CD14-positive monocyte (primary cell): ENCODE measurements at regions not wholly inside any gene's neighbourhood (a gene's known extent, or its start where the extent isn't known, plus 50 kb on each side); places are given as distances from the start of the nearest gene placed in this dataset.

Experiments
- DNase-seq, 3 donors: peaks; one replicate each; pipeline ENCODE4 v3.0.0-alpha.2; 2011 to 2022
- H2AFZ ChIP-seq: 2 replicates; pipeline ENCODE4 v1.6.0; 2012; ENCODE audit warnings: mild to moderate bottlenecking, low read depth, low read length, inconsistent platforms; ENCODE audit not compliant: insufficient read depth, poor library complexity, severe bottlenecking
- H3K27ac ChIP-seq, 2 donors: 1 replicate in 1 of 2; 2 replicates in 1 of 2; pipeline ENCODE4 v1.5.1; 2012 to 2013; ENCODE audit warnings: low read length in 2 of 2, control low read depth in 1 of 2, inconsistent platforms in 1 of 2, low read depth in 1 of 2, mild to moderate bottlenecking in 1 of 2
- H3K27me3 ChIP-seq, 2 donors: one replicate each; pipeline versions ENCODE4 v1.6.0 to v1.6.1; 2011 to 2013; ENCODE audit warnings: low read length in 2 of 2; ENCODE audit not compliant: control insufficient read depth in 2 of 2, insufficient read depth in 2 of 2
- H3K36me3 ChIP-seq, 2 donors: replicated peaks in 1 of 2; 1 replicate in 1 of 2; 2 replicates in 1 of 2; pipeline versions ENCODE4 v1.5.1 to v1.6.1; 2012 to 2013; ENCODE audit warnings: low read length in 2 of 2, control low read depth in 1 of 2, inconsistent platforms in 1 of 2, mild to moderate bottlenecking in 1 of 2; ENCODE audit not compliant: insufficient read depth in 2 of 2, control insufficient read depth in 1 of 2
- H3K4me1 ChIP-seq, 2 donors: 1 replicate in 1 of 2; 2 replicates in 1 of 2; pipeline versions ENCODE4 v1.5.1 to v1.6.1; 2012 to 2013; ENCODE audit warnings: low read length in 2 of 2, control low read depth in 1 of 2, inconsistent platforms in 1 of 2, mild to moderate bottlenecking in 1 of 2, moderate library complexity in 1 of 2; ENCODE audit not compliant: insufficient read depth in 2 of 2, control insufficient read depth in 1 of 2
- H3K4me2 ChIP-seq: replicated peaks from 2 replicates; pipeline ENCODE3; 2012; ENCODE audit warnings: low read length, moderate library complexity, mild to moderate bottlenecking; ENCODE audit not compliant: poor library complexity, severe bottlenecking; ENCODE audit errors: extremely low read depth
- H3K4me3 ChIP-seq, 3 experiments: fragments of 200-600 bp in 1 of 3; sonication (generic) in 1 of 3; replicated peaks in 1 of 3; 1 replicate in 2 of 3; 2 replicates in 1 of 3; pipeline ENCODE4 v1.5.1; 2011 to 2013; ENCODE audit warnings: low read length in 3 of 3, mild to moderate bottlenecking in 3 of 3, control low read depth in 2 of 3, low read depth in 2 of 3, inconsistent platforms in 1 of 3, moderate library complexity in 1 of 3
- H3K79me2 ChIP-seq: 2 replicates; pipeline ENCODE4 v1.6.0; 2012; ENCODE audit warnings: mild to moderate bottlenecking, control low read depth, inconsistent platforms, low read length, moderate library complexity; ENCODE audit not compliant: insufficient read depth
- H3K9ac ChIP-seq: 2 replicates; pipeline ENCODE4 v1.6.0; 2017; ENCODE audit warnings: low read length, mild to moderate bottlenecking; ENCODE audit not compliant: insufficient read depth, poor library complexity, severe bottlenecking
- H3K9me3 ChIP-seq, 2 donors: replicated peaks in 1 of 2; 1 replicate in 1 of 2; 2 replicates in 1 of 2; pipeline versions ENCODE4 v1.5.1 to v1.6.1; 2012 to 2013; ENCODE audit warnings: low read length in 2 of 2, control low read depth in 1 of 2; ENCODE audit not compliant: control insufficient read depth in 1 of 2, insufficient read depth in 1 of 2
- H4K20me1 ChIP-seq: 2 replicates; pipeline ENCODE4 v1.6.0; 2012; ENCODE audit warnings: mild to moderate bottlenecking, low read length, control low read depth, moderate library complexity; ENCODE audit not compliant: insufficient read depth
- H3K27ac Mint-ChIP-seq, 7 donors: one replicate each; pipeline ENCODE4 v1.8.0; 2020; ENCODE audit warnings: mild to moderate bottlenecking in 7 of 7, mixed read lengths in 7 of 7, moderate library complexity in 6 of 7, inconsistent platforms in 2 of 7
- H3K27me3 Mint-ChIP-seq, 3 donors: one replicate each; pipeline ENCODE4 v1.8.0; 2021 to 2022; ENCODE audit warnings: low read depth in 3 of 3, mild to moderate bottlenecking in 3 of 3, mixed read lengths in 3 of 3, moderate library complexity in 3 of 3, inconsistent platforms in 1 of 3
- H3K36me3 Mint-ChIP-seq, 2 donors: one replicate each; pipeline ENCODE4 v1.8.0; 2020; ENCODE audit warnings: mixed read lengths in 2 of 2, inconsistent platforms in 1 of 2, mild to moderate bottlenecking in 1 of 2
- H3K4me1 Mint-ChIP-seq: one replicate; pipeline ENCODE4 v1.8.0; 2020; ENCODE audit warnings: mild to moderate bottlenecking, mixed read lengths
- H3K4me3 Mint-ChIP-seq, 2 donors: one replicate each; pipeline ENCODE4 v1.8.0; 2020; ENCODE audit warnings: mild to moderate bottlenecking in 2 of 2, mixed read lengths in 2 of 2, moderate library complexity in 1 of 2
- H3K9me3 Mint-ChIP-seq, 7 donors: one replicate each; pipeline ENCODE4 v1.8.0; 2020 to 2022; ENCODE audit warnings: mixed read lengths in 7 of 7, mild to moderate bottlenecking in 6 of 7, moderate library complexity in 6 of 7, inconsistent platforms in 2 of 7
- CTCF ChIP-seq: fragments of 200-600 bp; IDR thresholded peaks from one replicate; pipeline ENCODE4 v1.8.0; 2022; ENCODE audit warnings: antibody characterized with exemption, mild to moderate bottlenecking
- WGBS: methylation state at CpG from one replicate; pipeline ENCODE4 v1.1.5; 2013; ENCODE audit warnings: missing lambda C conversion rate; ENCODE audit not compliant: insufficient coverage; 5-methylcytosine and 5-hydroxymethylcytosine counted together
- intact Hi-C, 2 donors: fragments of 100-400 bp; cut with micrococcal nuclease; formaldehyde crosslinking; loops; one replicate each; pipeline versions ENCODE4 v1.15.0 to v1.15.1; 2023

GRCh38 chr10:9878383-9878782 lies 1139.3 kb upstream of the CELF2 start:
- Histone ChIP-seq H2AFZ (no peak overlapping the region), H3K27ac (no peak overlapping the region), H3K9me3 (peaks cover 4 to 10% of the 10 kb centered on the region in 2 donors), H3K79me2 (no peaks in the 10 kb centered on the region), H3K4me2 (no peak overlapping the region), H3K36me3 (no peaks in the 10 kb centered on the region), H3K27me3 (no peaks in the 10 kb centered on the region), H3K4me1 (no peaks in the 10 kb centered on the region), H3K9ac (no peak overlapping the region), H4K20me1 (no peaks in the 10 kb centered on the region), H3K4me3 (no peak overlapping the region)
- Mint-ChIP-seq H3K4me1 (no peaks in the 10 kb centered on the region), H3K27me3 (no peaks in the 10 kb centered on the region), H3K27ac (no peak overlapping the region), H3K9me3 (peaks cover 0 to 12% (median 9%) of the 10 kb centered on the region in 7 donors), H3K4me3 (no peak overlapping the region), H3K36me3 (no peaks in the 10 kb centered on the region)
- 97% methylated on average over 5 of the region's 10 CpGs for WGBS
- no peak for TF ChIP-seq CTCF
- intact Hi-C loops = no loop called here
- DNase-seq = no peak

DNA sequence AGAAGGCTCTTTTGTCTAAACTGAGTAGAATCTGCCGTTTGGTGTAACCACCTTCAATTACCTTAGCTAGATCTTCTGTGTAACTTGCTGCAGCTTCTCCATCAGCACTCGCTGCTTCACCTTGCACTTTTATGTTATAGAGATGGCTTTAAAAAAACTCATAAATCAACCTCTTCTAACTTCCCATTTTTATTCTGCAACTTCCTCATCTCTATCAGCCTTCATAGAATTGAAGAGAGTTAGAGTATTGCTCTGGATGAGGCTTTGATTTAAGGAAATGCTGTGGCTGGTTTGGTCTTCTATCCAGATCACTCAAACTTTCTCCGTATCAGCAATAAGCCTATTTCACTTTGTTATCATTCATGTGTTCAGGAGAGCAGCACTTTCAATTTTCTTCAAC lies 1131.9 kb upstream of the CELF2 start:
- no peak for DNase-seq
- H2AFZ ChIP-seq = no peak overlapping the region
- H3K9me3 Mint-ChIP-seq = peaks cover 2 to 16% (median 4%) of the 10 kb centered on the region in 7 donors
- TF ChIP-seq CTCF = no peak
- peaks cover 0 to 2% (median 0%) of the 10 kb centered on the region in 3 donors for H3K27me3 Mint-ChIP-seq
- no peak overlapping the region for H3K4me2 ChIP-seq
- no peaks in the 10 kb centered on the region for H4K20me1 ChIP-seq
- H3K36me3 ChIP-seq = no peaks in the 10 kb centered on the region
- H3K27me3 ChIP-seq = no peaks in the 10 kb centered on the region
- no peaks in the 10 kb centered on the region for H3K4me1 Mint-ChIP-seq
- H3K36me3 Mint-ChIP-seq = no peaks in the 10 kb centered on the region
- no peak overlapping the region for H3K27ac ChIP-seq
- H3K4me3 Mint-ChIP-seq = no peak overlapping the region
- H3K4me1 ChIP-seq = no peaks in the 10 kb centered on the region
- no CpG with 5 or more reads among the region's 3 CpGs for WGBS
- H3K4me3 ChIP-seq = no peak overlapping the region
- intact Hi-C loops = no loop called here
- H3K9me3 ChIP-seq = no peaks in the 10 kb centered on the region
- no peak overlapping the region for H3K9ac ChIP-seq
- no peak overlapping the region for H3K27ac Mint-ChIP-seq
- no peaks in the 10 kb centered on the region for H3K79me2 ChIP-seq
